Cardiac muscle cell (in vitro differentiated cells and primary cell): ENCODE measurements at regions not wholly inside any gene's neighbourhood (a gene's known extent, or its start where the extent isn't known, plus 50 kb on each side); places are given as distances from the start of the nearest gene placed in this dataset.

Experiments
- DNase-seq, 2 donors: peaks; one replicate each; pipeline versions ENCODE4 v3.0.0 to v3.0.0-alpha.2; 2010 to 2017; ENCODE audit warnings: low read depth in 1 of 2, low spot score in 1 of 2
- H3K27ac ChIP-seq: fragments of 200-600 bp; sonication (generic); 2 replicates; pipeline ENCODE4 v1.5.1; 2016
- H3K27me3 ChIP-seq: fragments of 200-600 bp; sonication (generic); 2 replicates; pipeline ENCODE4 v1.6.0; 2016; ENCODE audit warnings: control low read depth
- H3K36me3 ChIP-seq: fragments of 200-600 bp; sonication (generic); 2 replicates; pipeline ENCODE4 v1.5.1; 2016; ENCODE audit warnings: control low read depth
- H3K4me1 ChIP-seq: fragments of 200-600 bp; sonication (generic); 2 replicates; pipeline ENCODE4 v1.8.1; 2017; ENCODE audit warnings: low read depth, mild to moderate bottlenecking, mixed run types
- H3K4me3 ChIP-seq: fragments of 200-600 bp; sonication (generic); 2 replicates; pipeline ENCODE4 v1.5.1; 2016; ENCODE audit warnings: mild to moderate bottlenecking
- H3K9me3 ChIP-seq: fragments of 200-600 bp; sonication (generic); 2 replicates; pipeline ENCODE4 v1.5.1; 2017; ENCODE audit warnings: low read depth, mild to moderate bottlenecking, control low read depth
- CTCF ChIP-seq: IDR thresholded peaks from 2 replicates; pipeline ENCODE4 v1.5.1; 2012; ENCODE audit warnings: low read depth, mild to moderate bottlenecking, low read length

- no peak for DNase-seq
- no peaks in the 10 kb centered on the region for H3K36me3 ChIP-seq
- H3K4me1 ChIP-seq: no peaks in the 10 kb centered on the region
- H3K27me3 ChIP-seq: no peaks in the 10 kb centered on the region
- TF ChIP-seq CTCF: no peak
- H3K9me3 ChIP-seq: no peaks in the 10 kb centered on the region
- no peak overlapping the region for H3K4me3 ChIP-seq
- H3K27ac ChIP-seq: no peak overlapping the region
These were observed 205.8 kb downstream of the ARL6IP6 start for GRCh38 chr2:152924219-152924618.

GRCh38 chr2:152920846-152921245, 202.4 kb downstream of the ARL6IP6 start:
- DNase-seq: peak in 1 of 2 donors; percentile 7
- Histone ChIP-seq H3K27ac (no peak overlapping the region), H3K4me3 (no peak overlapping the region), H3K4me1 (no peaks in the 10 kb centered on the region), H3K27me3 (no peaks in the 10 kb centered on the region), H3K36me3 (no peaks in the 10 kb centered on the region), H3K9me3 (no peaks in the 10 kb centered on the region)
- TF ChIP-seq CTCF: no peak

GRCh38 chr2:152910970-152911369, 192.6 kb downstream of the ARL6IP6 start:
- Histone ChIP-seq H3K36me3 (no peaks in the 10 kb centered on the region), H3K4me3 (no peak overlapping the region), H3K4me1 (no peaks in the 10 kb centered on the region), H3K27ac (no peak overlapping the region), H3K27me3 (no peaks in the 10 kb centered on the region), H3K9me3 (no peaks in the 10 kb centered on the region)
- DNase-seq: no peak
- no peak for TF ChIP-seq CTCF

- Histone ChIP-seq H3K27me3 (no peaks in the 10 kb centered on the region), H3K4me3 (no peak overlapping the region), H3K9me3 (no peaks in the 10 kb centered on the region), H3K36me3 (no peaks in the 10 kb centered on the region), H3K4me1 (no peaks in the 10 kb centered on the region), H3K27ac (no peak overlapping the region)
- DNase-seq: no peak
- no peak for TF ChIP-seq CTCF
These were observed 188.6 kb downstream of the ARL6IP6 start for GRCh38 chr2:152907046-152907445.

GRCh38 chr2:152894051-152894450, 175.6 kb downstream of the ARL6IP6 start:
- H3K27ac ChIP-seq: no peak overlapping the region
- no peak for DNase-seq
- no peaks in the 10 kb centered on the region for H3K27me3 ChIP-seq
- H3K4me3 ChIP-seq: no peak overlapping the region
- no peaks in the 10 kb centered on the region for H3K36me3 ChIP-seq
- no peaks in the 10 kb centered on the region for H3K9me3 ChIP-seq
- TF ChIP-seq CTCF: no peak
- no peaks in the 10 kb centered on the region for H3K4me1 ChIP-seq

GRCh38 chr2:152890736-152891135, 172.3 kb downstream of the ARL6IP6 start:
- no peaks in the 10 kb centered on the region for H3K36me3 ChIP-seq
- no peak for DNase-seq
- no peaks in the 10 kb centered on the region for H3K27me3 ChIP-seq
- no peak overlapping the region for H3K27ac ChIP-seq
- H3K4me1 ChIP-seq: no peaks in the 10 kb centered on the region
- no peaks in the 10 kb centered on the region for H3K9me3 ChIP-seq
- no peak for TF ChIP-seq CTCF
- H3K4me3 ChIP-seq: no peak overlapping the region
